ENCODE measurements at regions not wholly inside any gene's neighbourhood (a gene's known extent, or its start where the extent isn't known, plus 50 kb on each side); places are given as distances from the start of the nearest gene placed in this dataset.

- H3K14ac ChIP-seq (replicated peaks; ENCODE audit: low read depth, low read length), result no peak overlapping the region
- no peaks in the 10 kb centered on the region for H3K4me1 ChIP-seq (ENCODE audit: control insufficient read depth, insufficient read depth, low read length)
- no peak overlapping the region for H3K27ac ChIP-seq (ENCODE audit: insufficient read depth, low read length)
- TF ChIP-seq SMC3 (IDR thresholded peaks at IDR 0.05; ENCODE audit: low read depth, low read length), result no peak
- TF ChIP-seq RCOR1 (IDR thresholded peaks at IDR 0.05; ENCODE audit: insufficient replicate concordance, low read length), result no peak
- no peak for TF ChIP-seq CEBPB (IDR thresholded peaks at IDR 0.05; ENCODE audit: low read depth, low read length)
- TF ChIP-seq MAZ (IDR thresholded peaks at IDR 0.05; ENCODE audit: borderline replicate concordance, low read depth, low read length), result no peak
- no peak overlapping the region for H2BK20ac ChIP-seq (ENCODE audit: low read depth, low read length)
- H3K4ac ChIP-seq (ENCODE audit: low read depth, low read length), result no peak overlapping the region
- in situ Hi-C loops (cut with MboI; ENCODE audit: low sequenced_read_pairs) (no loop called here), intact Hi-C loops (cut with micrococcal nuclease) (no loop called here), dilution Hi-C loops (cut with HindIII; ENCODE audit: low sequenced_read_pairs, unreplicated experiment) (no loop called here)
- ChIA-PET CTCF (no interaction called here), POLR2A (ENCODE audit: unreplicated experiment) (no interaction called here)
- no peak overlapping the region for H2AK5ac ChIP-seq (ENCODE audit: low read depth, low read length)
- no peak overlapping the region for H3K4me2 ChIP-seq (ENCODE audit: low read depth, low read length)
- no peaks in the 10 kb centered on the region for H3K36me3 ChIP-seq (ENCODE audit: control insufficient read depth, insufficient read depth, low read length)
- H3K9me3 ChIP-seq (ENCODE audit: control insufficient read depth, insufficient read depth, low read length), result no peaks in the 10 kb centered on the region
- no peaks in the 10 kb centered on the region for H4K20me1 ChIP-seq (ENCODE audit: insufficient read depth, low read length)
- DNase-seq (peak; percentile 31), ATAC-seq (ENCODE audit: low read depth) (peak; percentile 71)
- no peak overlapping the region for H2BK5ac ChIP-seq (ENCODE audit: low read depth, low read length, poor library complexity, severe bottlenecking)
- no peak overlapping the region for H3K18ac ChIP-seq (ENCODE audit: low read depth, low read length)
- H4K8ac ChIP-seq (ENCODE audit: low read depth in 2 of 2, low read length in 2 of 2), result no peak overlapping the region
- H2AK9ac ChIP-seq (replicated peaks; ENCODE audit: low read depth, low read length, poor library complexity), result no peak overlapping the region
- no peaks in the 10 kb centered on the region for H3K9me1 ChIP-seq (ENCODE audit: insufficient read depth, low read length)
- H2BK15ac ChIP-seq (ENCODE audit: low read depth, low read length), result no peak overlapping the region
- no peak overlapping the region for H2AFZ ChIP-seq (replicated peaks; ENCODE audit: low read length, poor library complexity)
- no peak overlapping the region for H3K9ac ChIP-seq (ENCODE audit: low read depth, low read length)
- no peak overlapping the region for H4K5ac ChIP-seq (ENCODE audit: low read depth, low read length)
- H3K79me1 ChIP-seq (ENCODE audit: low read depth in 1 of 2, low read length in 2 of 2), result no peaks in the 10 kb centered on the region
- H4K91ac ChIP-seq (ENCODE audit: insufficient read depth, low read depth, low read length), result no peak overlapping the region
- no peak overlapping the region for H2BK120ac ChIP-seq (ENCODE audit: low read depth, low read length)
- no peak overlapping the region for H3K4me3 ChIP-seq (ENCODE audit: insufficient read depth, low read depth, low read length)
- H3K23ac ChIP-seq (ENCODE audit: low read depth, low read length), result no peak overlapping the region
- WGBS, 2 experiments (ENCODE audit: extremely low coverage in 2 of 2, insufficient read length in 1 of 2), result 86% methylated on average over 1 of the region's 2 CpGs; no CpG with 5 or more reads in 1 of the 2 experiments
- no peak overlapping the region for H3K56ac ChIP-seq (ENCODE audit: extremely low read depth, insufficient read depth, low read length)
- H3K27me3 ChIP-seq (ENCODE audit: control insufficient read depth, insufficient read depth, low read length), result no peaks in the 10 kb centered on the region
- BruUV-seq (replicated peaks), result no TSS peak
Measured at GRCh38 chr6:126625019-126625418, 285.1 kb downstream of the CENPW start.
